ENCODE measurements at regions not wholly inside any gene's neighbourhood (a gene's known extent, or its start where the extent isn't known, plus 50 kb on each side); places are given as distances from the start of the nearest gene placed in this dataset.

- POLR2A ChIA-PET = no interaction called here
- DNase-seq (ENCODE audit: extremely low spot score) = no peak
- CTCF ChIA-PET = no interaction called here
- TF ChIP-seq HDGF (IDR thresholded peaks at IDR 0.05; ENCODE audit: borderline replicate concordance) = no peak
- TF ChIP-seq BHLHE40 (IDR thresholded peaks at IDR 0.05; ENCODE audit: borderline replicate concordance) = no peak
Measured at GRCh38 chr2:224325941-224326340, 76.0 kb downstream of the FAM124B start.

- TF ChIP-seq ELF4 (IDR thresholded peaks at IDR 0.05) (no peak), ARNT (IDR thresholded peaks at IDR 0.05) (no peak), SUZ12 (IDR thresholded peaks at IDR 0.05) (no peak), ZNF384 (IDR thresholded peaks at IDR 0.05) (no peak), CTBP1 (IDR thresholded peaks at IDR 0.05; ENCODE audit: borderline replicate concordance) (no peak), NFRKB (IDR thresholded peaks at IDR 0.05) (no peak), BHLHE40 (IDR thresholded peaks at IDR 0.05; ENCODE audit: borderline replicate concordance) (no peak), TARDBP (IDR thresholded peaks at IDR 0.05) (no peak), FOXM1 (IDR thresholded peaks at IDR 0.05; ENCODE audit: borderline replicate concordance) (no peak), LEF1 (IDR thresholded peaks at IDR 0.05; ENCODE audit: borderline replicate concordance) (no peak)
- POLR2A ChIA-PET = no interaction called here
- CTCF ChIA-PET = no interaction called here
- DNase-seq (ENCODE audit: extremely low spot score) = no peak
Measured at GRCh38 chr2:224324604-224325003, 77.3 kb downstream of the FAM124B start.

GRCh38 chr2:224320660-224321059 lies 81.2 kb downstream of the FAM124B start:
- TF ChIP-seq SUZ12 (IDR thresholded peaks at IDR 0.05) = no peak
- TF ChIP-seq TARDBP (IDR thresholded peaks at IDR 0.05) = no peak
- no peak for TF ChIP-seq CTBP1 (IDR thresholded peaks at IDR 0.05; ENCODE audit: borderline replicate concordance)
- TF ChIP-seq ELF4 (IDR thresholded peaks at IDR 0.05) = no peak
- no peak for TF ChIP-seq HDGF (IDR thresholded peaks at IDR 0.05; ENCODE audit: borderline replicate concordance)
- TF ChIP-seq L3MBTL2 (conservative IDR thresholded peaks at IDR 0.05) = no peak
- TF ChIP-seq ARNT (IDR thresholded peaks at IDR 0.05) = no peak
- no peak for TF ChIP-seq BHLHE40 (IDR thresholded peaks at IDR 0.05; ENCODE audit: borderline replicate concordance)
- TF ChIP-seq SP1 (IDR thresholded peaks at IDR 0.05) = no peak
- TF ChIP-seq LEF1 (IDR thresholded peaks at IDR 0.05; ENCODE audit: borderline replicate concordance) = no peak
- TF ChIP-seq FOXA1 (IDR thresholded peaks at IDR 0.05) = no peak
- no peak for TF ChIP-seq FOXM1 (IDR thresholded peaks at IDR 0.05; ENCODE audit: borderline replicate concordance)
- TF ChIP-seq ZNF384 (IDR thresholded peaks at IDR 0.05) = no peak
- no peak for TF ChIP-seq FOXK2 (IDR thresholded peaks at IDR 0.05)
- no peak for TF ChIP-seq NFRKB (IDR thresholded peaks at IDR 0.05)
- TF ChIP-seq, protein P1, sequence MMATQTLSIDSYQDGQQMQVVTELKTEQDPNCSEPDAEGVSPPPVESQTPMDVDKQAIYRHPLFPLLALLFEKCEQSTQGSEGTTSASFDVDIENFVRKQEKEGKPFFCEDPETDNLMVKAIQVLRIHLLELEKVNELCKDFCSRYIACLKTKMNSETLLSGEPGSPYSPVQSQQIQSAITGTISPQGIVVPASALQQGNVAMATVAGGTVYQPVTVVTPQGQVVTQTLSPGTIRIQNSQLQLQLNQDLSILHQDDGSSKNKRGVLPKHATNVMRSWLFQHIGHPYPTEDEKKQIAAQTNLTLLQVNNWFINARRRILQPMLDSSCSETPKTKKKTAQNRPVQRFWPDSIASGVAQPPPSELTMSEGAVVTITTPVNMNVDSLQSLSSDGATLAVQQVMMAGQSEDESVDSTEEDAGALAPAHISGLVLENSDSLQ (IDR thresholded peaks at IDR 0.05) = no peak
- DNase-seq (ENCODE audit: extremely low spot score) = no peak
- ChIA-PET POLR2A (no interaction called here), CTCF (no interaction called here)

- CTCF ChIA-PET = no interaction called here
- no peak for DNase-seq (ENCODE audit: extremely low spot score)
- TF ChIP-seq FOXM1 (IDR thresholded peaks at IDR 0.05; ENCODE audit: borderline replicate concordance) = no peak
- no peak for TF ChIP-seq L3MBTL2 (conservative IDR thresholded peaks at IDR 0.05)
- no peak for TF ChIP-seq CTBP1 (IDR thresholded peaks at IDR 0.05; ENCODE audit: borderline replicate concordance)
- TF ChIP-seq ZNF384 (IDR thresholded peaks at IDR 0.05) = no peak
- no peak for TF ChIP-seq LEF1 (IDR thresholded peaks at IDR 0.05; ENCODE audit: borderline replicate concordance)
- no peak for TF ChIP-seq ARNT (IDR thresholded peaks at IDR 0.05)
- TF ChIP-seq, protein P1 (IDR thresholded peaks at IDR 0.05) = no peak
- TF ChIP-seq BHLHE40 (IDR thresholded peaks at IDR 0.05; ENCODE audit: borderline replicate concordance) = no peak
- no peak for TF ChIP-seq SP1 (IDR thresholded peaks at IDR 0.05)
- TF ChIP-seq ELF4 (IDR thresholded peaks at IDR 0.05) = no peak
- no peak for TF ChIP-seq NFRKB (IDR thresholded peaks at IDR 0.05)
- TF ChIP-seq FOXK2 (IDR thresholded peaks at IDR 0.05) = no peak
- TF ChIP-seq HDGF (IDR thresholded peaks at IDR 0.05; ENCODE audit: borderline replicate concordance) = no peak
- no peak for TF ChIP-seq FOXA1 (IDR thresholded peaks at IDR 0.05)
- no peak for TF ChIP-seq TARDBP (IDR thresholded peaks at IDR 0.05)
- no peak for TF ChIP-seq SUZ12 (IDR thresholded peaks at IDR 0.05)
- POLR2A ChIA-PET = no interaction called here
Measured at GRCh38 chr2:224319750-224320149, 82.2 kb downstream of the FAM124B start.

- TF ChIP-seq HDGF (IDR thresholded peaks at IDR 0.05; ENCODE audit: borderline replicate concordance) (no peak), LEF1 (IDR thresholded peaks at IDR 0.05; ENCODE audit: borderline replicate concordance) (no peak), NFRKB (IDR thresholded peaks at IDR 0.05) (no peak), CTBP1 (IDR thresholded peaks at IDR 0.05; ENCODE audit: borderline replicate concordance) (no peak), SP1 (IDR thresholded peaks at IDR 0.05) (no peak), FOXM1 (IDR thresholded peaks at IDR 0.05; ENCODE audit: borderline replicate concordance) (no peak), ELF4 (IDR thresholded peaks at IDR 0.05) (no peak), ZNF384 (IDR thresholded peaks at IDR 0.05) (no peak), TARDBP (IDR thresholded peaks at IDR 0.05) (no peak), SUZ12 (IDR thresholded peaks at IDR 0.05) (no peak), FOXA1 (IDR thresholded peaks at IDR 0.05) (no peak), FOXK2 (IDR thresholded peaks at IDR 0.05) (no peak), BHLHE40 (IDR thresholded peaks at IDR 0.05; ENCODE audit: borderline replicate concordance) (no peak), L3MBTL2 (conservative IDR thresholded peaks at IDR 0.05) (no peak), ARNT (IDR thresholded peaks at IDR 0.05) (no peak)
- TF ChIP-seq, protein P1 (IDR thresholded peaks at IDR 0.05) = no peak
- CTCF ChIA-PET = no interaction called here
- no peak for DNase-seq (ENCODE audit: extremely low spot score)
- POLR2A ChIA-PET = no interaction called here
Measured at GRCh38 chr2:224312741-224313140, 89.2 kb downstream of the FAM124B start.

DNA sequence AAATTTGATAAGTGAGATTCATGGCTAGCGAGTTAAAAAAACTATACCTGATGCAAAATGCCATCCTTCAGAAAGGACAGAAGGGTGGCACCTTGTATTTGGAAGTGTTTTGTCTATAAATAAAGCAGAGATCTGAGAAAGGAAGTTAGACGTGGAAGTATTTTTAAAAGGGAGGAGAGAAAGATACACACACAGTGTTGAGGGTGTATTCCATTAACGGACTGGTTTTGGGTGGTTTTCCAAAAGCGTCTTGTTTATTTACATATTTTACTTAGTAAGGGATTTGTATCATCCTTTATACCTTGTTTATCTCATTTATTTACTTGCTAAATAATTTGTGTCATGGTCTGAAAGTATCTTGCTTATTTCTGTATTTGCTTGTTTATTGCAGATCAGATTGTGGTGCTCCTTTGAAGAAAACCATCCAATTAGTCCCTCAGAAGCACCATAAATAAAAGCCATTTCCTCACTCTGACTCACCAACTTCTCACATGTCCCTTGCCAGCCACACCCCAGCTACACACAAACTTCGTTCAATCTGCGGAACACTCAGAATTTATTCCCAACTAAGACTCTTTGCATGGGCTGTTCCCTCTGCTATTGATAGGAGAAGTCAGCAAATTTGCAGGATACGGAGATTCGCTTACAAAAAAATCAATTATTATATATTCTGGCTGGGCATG lies 90.8 kb downstream of the FAM124B start:
- TF ChIP-seq TARDBP (IDR thresholded peaks at IDR 0.05) = no peak
- no peak for TF ChIP-seq ZNF384 (IDR thresholded peaks at IDR 0.05)
- no peak for TF ChIP-seq FOXK2 (IDR thresholded peaks at IDR 0.05)
- no peak for TF ChIP-seq FOXM1 (IDR thresholded peaks at IDR 0.05; ENCODE audit: borderline replicate concordance)
- ChIA-PET POLR2A (no interaction called here), CTCF (no interaction called here)
- DNase-seq (ENCODE audit: extremely low spot score) = no peak

Data from HEK293T (cell line).